Neural cell (in vitro differentiated cells): ENCODE measurements at regions not wholly inside any gene's neighbourhood (a gene's known extent, or its start where the extent isn't known, plus 50 kb on each side); places are given as distances from the start of the nearest gene placed in this dataset.

Experiments
- H2AFZ ChIP-seq: fragments of 200-600, 300-800 bp; sonication (generic), shearing (Covaris generic); 2 replicates; pipeline ENCODE4 v1.6.0; 2014; ENCODE audit warnings: low read depth, mild to moderate bottlenecking, antibody characterized with exemption, low read length, moderate library complexity
- H3F3A ChIP-seq: fragments of 200-600 bp; shearing (Covaris generic); 2 replicates; pipeline ENCODE4 v1.6.1; 2016; ENCODE audit warnings: mild to moderate bottlenecking, moderate library complexity, mixed read lengths, antibody characterized with exemption, low read length; ENCODE audit not compliant: insufficient read depth, poor library complexity, severe bottlenecking
- H3K27ac ChIP-seq: fragments of 200-600, 300-800 bp; sonication (generic), shearing (Covaris generic); 2 replicates; pipeline ENCODE4 v1.5.1; 2014; ENCODE audit warnings: mild to moderate bottlenecking, low read length, moderate library complexity
- H3K27me3 ChIP-seq: fragments of 300-800, 200-600 bp; sonication (generic), shearing (Covaris generic); 2 replicates; pipeline ENCODE4 v1.6.0; 2014; ENCODE audit warnings: mild to moderate bottlenecking, low read depth, low read length, moderate library complexity; ENCODE audit not compliant: insufficient read depth
- H3K36me3 ChIP-seq: fragments of 300-800, 200-600 bp; sonication (generic), shearing (Covaris generic); 2 replicates; pipeline ENCODE4 v1.5.1; 2014; ENCODE audit warnings: mild to moderate bottlenecking, antibody characterized with exemption, low read length, moderate library complexity; ENCODE audit not compliant: insufficient read depth
- H3K4me2 ChIP-seq: fragments of 300-800, 200-600 bp; sonication (generic), shearing (Covaris generic); 2 replicates; pipeline ENCODE4 v1.6.0; 2014; ENCODE audit warnings: mild to moderate bottlenecking, low read length
- H3K4me3 ChIP-seq: fragments of 300-800, 200-600 bp; sonication (generic), shearing (Covaris generic); 2 replicates; pipeline ENCODE4 v1.5.1; 2014; ENCODE audit warnings: mild to moderate bottlenecking, low read length, moderate library complexity
- H3K79me2 ChIP-seq: fragments of 200-600 bp; shearing (Covaris generic); replicated peaks from 2 replicates; pipeline ENCODE4 v1.6.0; 2014; ENCODE audit warnings: mild to moderate bottlenecking, low read length, moderate library complexity; ENCODE audit not compliant: insufficient read depth
- H3K9ac ChIP-seq: fragments of 300-800, 200-600 bp; sonication (generic), shearing (Covaris generic); 2 replicates; pipeline ENCODE4 v1.6.1; 2016; ENCODE audit warnings: mild to moderate bottlenecking, low read length, mixed read lengths
- H3K9me2 ChIP-seq: fragments of 200-600 bp; shearing (Covaris generic); 2 replicates; pipeline ENCODE4 v1.6.1; 2016; ENCODE audit warnings: mild to moderate bottlenecking, low read length, mixed read lengths; ENCODE audit not compliant: insufficient read depth
- H3K9me3 ChIP-seq: fragments of 200-600, 300-800 bp; sonication (generic), shearing (Covaris generic); 2 replicates; pipeline ENCODE4 v1.6.1; 2016; ENCODE audit warnings: mild to moderate bottlenecking, mixed run types, low read length, moderate library complexity, mixed read lengths
- H4K20me1 ChIP-seq: fragments of 200-600 bp; shearing (Covaris generic); 2 replicates; pipeline ENCODE4 v1.6.1; 2016; ENCODE audit warnings: mild to moderate bottlenecking, mixed run types; ENCODE audit not compliant: insufficient read depth
- EP300 ChIP-seq: fragments of 450-650 bp; conservative IDR thresholded peaks from 2 replicates; pipeline ENCODE4 v1.6.1; 2014; ENCODE audit warnings: antibody characterized with exemption, mild to moderate bottlenecking, moderate library complexity; ENCODE audit not compliant: poor library complexity, severe bottlenecking
- EZH2 ChIP-seq: fragments of 200-600, 300-800 bp; shearing (Covaris generic), sonication (generic); IDR thresholded peaks from 2 replicates; pipeline ENCODE4 v1.6.1; 2014; ENCODE audit warnings: antibody characterized with exemption, low read length, borderline replicate concordance, mild to moderate bottlenecking; ENCODE audit not compliant: insufficient read depth, poor library complexity, severe bottlenecking
- MXI1 ChIP-seq: fragments of 450-650 bp; conservative IDR thresholded peaks from 2 replicates; pipeline ENCODE4 v1.6.1; 2014; ENCODE audit warnings: antibody characterized with exemption, mild to moderate bottlenecking; ENCODE audit not compliant: poor library complexity, severe bottlenecking
- POLR2AphosphoS5 ChIP-seq: IDR thresholded peaks from 2 replicates; pipeline ENCODE4 v1.6.1; 2012
- RAD21 ChIP-seq: fragments of 450-650 bp; conservative IDR thresholded peaks from 2 replicates; pipeline ENCODE4 v1.6.1; 2014; ENCODE audit warnings: antibody characterized with exemption, mild to moderate bottlenecking, moderate library complexity
- SMC3 ChIP-seq: fragments of 450-650 bp; conservative IDR thresholded peaks from 2 replicates; pipeline ENCODE4 v1.6.1; 2014; ENCODE audit warnings: antibody characterized with exemption, mild to moderate bottlenecking, moderate library complexity; ENCODE audit not compliant: poor library complexity
- TAF1 ChIP-seq: IDR thresholded peaks from 2 replicates; pipeline ENCODE4 v1.6.1; 2012; ENCODE audit warnings: low read depth
- TF ChIP-seq, protein P1 (sequence below): fragments of 450-650 bp; IDR thresholded peaks from 2 replicates; pipeline ENCODE4 v1.5.1; 2014; ENCODE audit warnings: antibody characterized with exemption, mild to moderate bottlenecking, moderate library complexity; ENCODE audit not compliant: poor library complexity, severe bottlenecking
- TF ChIP-seq, protein P2 (sequence below): IDR thresholded peaks from 2 replicates; pipeline ENCODE4 v1.6.1; 2012; ENCODE audit warnings: borderline replicate concordance

DNA sequence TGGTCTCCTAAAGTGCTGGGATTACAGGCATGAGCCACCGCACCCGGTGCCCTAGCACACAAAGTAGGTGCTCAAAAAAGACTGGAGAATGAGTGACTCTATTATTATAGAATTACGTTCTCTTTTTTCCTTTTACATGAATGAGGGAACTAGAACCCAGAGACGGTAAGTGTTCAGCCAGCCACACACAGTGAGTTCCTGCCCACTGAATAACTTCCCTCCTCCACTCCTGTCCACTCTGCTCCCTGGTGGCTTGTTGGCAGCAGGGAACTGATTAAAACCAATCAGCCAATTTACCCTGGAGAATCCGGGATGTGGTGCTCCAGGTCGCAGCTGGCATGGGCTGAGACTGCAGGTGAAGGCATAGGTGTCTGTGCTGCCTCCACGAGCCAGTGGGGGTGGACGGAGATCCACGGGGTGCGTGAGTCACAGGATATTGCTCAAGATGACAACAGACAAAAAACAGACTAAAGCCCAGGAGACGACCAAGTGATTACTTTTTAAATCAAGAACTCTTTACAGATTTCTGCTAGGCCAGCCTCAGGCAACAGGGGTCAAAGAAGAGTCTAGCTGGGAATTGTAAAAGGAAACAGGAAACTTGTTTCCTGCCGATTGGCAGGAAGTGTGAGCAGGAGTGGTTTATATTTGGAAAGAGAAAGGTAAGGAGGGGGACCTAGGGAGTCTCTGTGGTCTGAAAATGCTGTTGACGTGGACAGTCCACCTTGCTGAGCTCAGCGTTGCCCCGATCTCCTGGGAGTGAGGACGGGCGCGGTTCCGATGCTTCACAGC, 95.2 kb upstream of the TP53I11 start:
- no peaks in the 10 kb centered on the region for H3K27me3 ChIP-seq
- H3K9ac ChIP-seq, result no peak overlapping the region
- no peaks in the 10 kb centered on the region for H3K79me2 ChIP-seq
- H3K9me2 ChIP-seq, result no peaks in the 10 kb centered on the region
- no peak for TF ChIP-seq EZH2
- TF ChIP-seq TAF1, result no peak
- TF ChIP-seq, protein P1, sequence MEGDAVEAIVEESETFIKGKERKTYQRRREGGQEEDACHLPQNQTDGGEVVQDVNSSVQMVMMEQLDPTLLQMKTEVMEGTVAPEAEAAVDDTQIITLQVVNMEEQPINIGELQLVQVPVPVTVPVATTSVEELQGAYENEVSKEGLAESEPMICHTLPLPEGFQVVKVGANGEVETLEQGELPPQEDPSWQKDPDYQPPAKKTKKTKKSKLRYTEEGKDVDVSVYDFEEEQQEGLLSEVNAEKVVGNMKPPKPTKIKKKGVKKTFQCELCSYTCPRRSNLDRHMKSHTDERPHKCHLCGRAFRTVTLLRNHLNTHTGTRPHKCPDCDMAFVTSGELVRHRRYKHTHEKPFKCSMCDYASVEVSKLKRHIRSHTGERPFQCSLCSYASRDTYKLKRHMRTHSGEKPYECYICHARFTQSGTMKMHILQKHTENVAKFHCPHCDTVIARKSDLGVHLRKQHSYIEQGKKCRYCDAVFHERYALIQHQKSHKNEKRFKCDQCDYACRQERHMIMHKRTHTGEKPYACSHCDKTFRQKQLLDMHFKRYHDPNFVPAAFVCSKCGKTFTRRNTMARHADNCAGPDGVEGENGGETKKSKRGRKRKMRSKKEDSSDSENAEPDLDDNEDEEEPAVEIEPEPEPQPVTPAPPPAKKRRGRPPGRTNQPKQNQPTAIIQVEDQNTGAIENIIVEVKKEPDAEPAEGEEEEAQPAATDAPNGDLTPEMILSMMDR, result no peak
- no peak for TF ChIP-seq MXI1
- TF ChIP-seq RAD21, result no peak
- TF ChIP-seq, protein P2, sequence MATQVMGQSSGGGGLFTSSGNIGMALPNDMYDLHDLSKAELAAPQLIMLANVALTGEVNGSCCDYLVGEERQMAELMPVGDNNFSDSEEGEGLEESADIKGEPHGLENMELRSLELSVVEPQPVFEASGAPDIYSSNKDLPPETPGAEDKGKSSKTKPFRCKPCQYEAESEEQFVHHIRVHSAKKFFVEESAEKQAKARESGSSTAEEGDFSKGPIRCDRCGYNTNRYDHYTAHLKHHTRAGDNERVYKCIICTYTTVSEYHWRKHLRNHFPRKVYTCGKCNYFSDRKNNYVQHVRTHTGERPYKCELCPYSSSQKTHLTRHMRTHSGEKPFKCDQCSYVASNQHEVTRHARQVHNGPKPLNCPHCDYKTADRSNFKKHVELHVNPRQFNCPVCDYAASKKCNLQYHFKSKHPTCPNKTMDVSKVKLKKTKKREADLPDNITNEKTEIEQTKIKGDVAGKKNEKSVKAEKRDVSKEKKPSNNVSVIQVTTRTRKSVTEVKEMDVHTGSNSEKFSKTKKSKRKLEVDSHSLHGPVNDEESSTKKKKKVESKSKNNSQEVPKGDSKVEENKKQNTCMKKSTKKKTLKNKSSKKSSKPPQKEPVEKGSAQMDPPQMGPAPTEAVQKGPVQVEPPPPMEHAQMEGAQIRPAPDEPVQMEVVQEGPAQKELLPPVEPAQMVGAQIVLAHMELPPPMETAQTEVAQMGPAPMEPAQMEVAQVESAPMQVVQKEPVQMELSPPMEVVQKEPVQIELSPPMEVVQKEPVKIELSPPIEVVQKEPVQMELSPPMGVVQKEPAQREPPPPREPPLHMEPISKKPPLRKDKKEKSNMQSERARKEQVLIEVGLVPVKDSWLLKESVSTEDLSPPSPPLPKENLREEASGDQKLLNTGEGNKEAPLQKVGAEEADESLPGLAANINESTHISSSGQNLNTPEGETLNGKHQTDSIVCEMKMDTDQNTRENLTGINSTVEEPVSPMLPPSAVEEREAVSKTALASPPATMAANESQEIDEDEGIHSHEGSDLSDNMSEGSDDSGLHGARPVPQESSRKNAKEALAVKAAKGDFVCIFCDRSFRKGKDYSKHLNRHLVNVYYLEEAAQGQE, result no peak
- no peak for TF ChIP-seq SMC3
- no peak for TF ChIP-seq EP300
- no peak for TF ChIP-seq POLR2AphosphoS5
- H3F3A ChIP-seq, result no peaks in the 10 kb centered on the region
- no peaks in the 10 kb centered on the region for H3K36me3 ChIP-seq
- H3K9me3 ChIP-seq, result no peaks in the 10 kb centered on the region
- no peaks in the 10 kb centered on the region for H4K20me1 ChIP-seq
- no peak overlapping the region for H2AFZ ChIP-seq
- no peak overlapping the region for H3K4me3 ChIP-seq
- no peak overlapping the region for H3K4me2 ChIP-seq
- H3K27ac ChIP-seq, result no peak overlapping the region

DNA sequence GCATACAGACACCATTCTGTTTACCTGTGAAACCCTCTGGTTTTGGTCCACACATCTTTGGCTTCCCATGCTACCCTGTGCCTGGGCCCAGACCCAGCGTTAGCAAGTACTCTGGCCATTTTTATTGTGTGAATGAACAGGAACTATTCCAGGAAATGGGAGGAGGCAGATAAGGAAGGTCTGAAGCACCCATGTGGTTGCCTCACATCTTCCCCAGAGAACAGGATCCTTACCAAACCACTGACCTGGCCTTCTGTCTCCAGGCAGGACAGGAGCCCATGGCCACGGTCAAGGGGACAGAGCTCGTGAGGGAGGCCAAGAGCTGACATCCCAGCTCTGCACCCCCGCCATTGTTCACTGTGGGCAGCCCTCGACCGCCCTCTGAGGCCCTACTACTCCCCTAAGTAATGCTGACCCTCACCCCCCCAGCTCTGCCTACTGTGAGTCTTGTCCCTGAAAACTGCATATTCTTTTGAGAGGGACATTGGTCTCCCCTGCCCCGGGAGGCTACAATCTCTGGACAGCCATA, 97.7 kb upstream of the TP53I11 start:
- Histone ChIP-seq H3K9me3 (no peaks in the 10 kb centered on the region), H3K36me3 (no peaks in the 10 kb centered on the region), H3K79me2 (no peaks in the 10 kb centered on the region), H4K20me1 (no peaks in the 10 kb centered on the region), H3K4me2 (no peak overlapping the region), H3K27ac (no peak overlapping the region), H3K9ac (no peak overlapping the region), H3K4me3 (no peak overlapping the region), H3K9me2 (no peaks in the 10 kb centered on the region), H3F3A (no peaks in the 10 kb centered on the region), H3K27me3 (no peaks in the 10 kb centered on the region), H2AFZ (no peak overlapping the region)
- TF ChIP-seq POLR2AphosphoS5 (no peak), EP300 (no peak), TAF1 (no peak), MXI1 (no peak)
- TF ChIP-seq, protein P1, result no peak
